HL-60 (cell line): ENCODE measurements at regions not wholly inside any gene's neighbourhood (a gene's known extent, or its start where the extent isn't known, plus 50 kb on each side); places are given as distances from the start of the nearest gene placed in this dataset.

Source experiments
- GABPA ChIP-seq: IDR thresholded peaks from 2 replicates; pipeline ENCODE4 v1.6.1; 2012; ENCODE audit warnings: low read depth
- POLR2AphosphoS5 ChIP-seq: IDR thresholded peaks from 2 replicates; pipeline ENCODE4 v1.6.1; 2012; ENCODE audit warnings: low read depth
- SPI1 ChIP-seq: IDR thresholded peaks from 2 replicates; pipeline ENCODE4 v1.6.1; 2012; ENCODE audit warnings: low read depth, mild to moderate bottlenecking, borderline replicate concordance
- TF ChIP-seq, protein P1 (sequence below): IDR thresholded peaks from one replicate; pipeline ENCODE4 v1.5.1; 2011; ENCODE audit warnings: low read length, control low read depth, inconsistent platforms; ENCODE audit not compliant: insufficient read depth
- TF ChIP-seq, protein P2 (sequence below): IDR thresholded peaks from 2 replicates; pipeline ENCODE4 v1.6.1; 2012; ENCODE audit warnings: low read depth; ENCODE audit not compliant: insufficient replicate concordance

DNA sequence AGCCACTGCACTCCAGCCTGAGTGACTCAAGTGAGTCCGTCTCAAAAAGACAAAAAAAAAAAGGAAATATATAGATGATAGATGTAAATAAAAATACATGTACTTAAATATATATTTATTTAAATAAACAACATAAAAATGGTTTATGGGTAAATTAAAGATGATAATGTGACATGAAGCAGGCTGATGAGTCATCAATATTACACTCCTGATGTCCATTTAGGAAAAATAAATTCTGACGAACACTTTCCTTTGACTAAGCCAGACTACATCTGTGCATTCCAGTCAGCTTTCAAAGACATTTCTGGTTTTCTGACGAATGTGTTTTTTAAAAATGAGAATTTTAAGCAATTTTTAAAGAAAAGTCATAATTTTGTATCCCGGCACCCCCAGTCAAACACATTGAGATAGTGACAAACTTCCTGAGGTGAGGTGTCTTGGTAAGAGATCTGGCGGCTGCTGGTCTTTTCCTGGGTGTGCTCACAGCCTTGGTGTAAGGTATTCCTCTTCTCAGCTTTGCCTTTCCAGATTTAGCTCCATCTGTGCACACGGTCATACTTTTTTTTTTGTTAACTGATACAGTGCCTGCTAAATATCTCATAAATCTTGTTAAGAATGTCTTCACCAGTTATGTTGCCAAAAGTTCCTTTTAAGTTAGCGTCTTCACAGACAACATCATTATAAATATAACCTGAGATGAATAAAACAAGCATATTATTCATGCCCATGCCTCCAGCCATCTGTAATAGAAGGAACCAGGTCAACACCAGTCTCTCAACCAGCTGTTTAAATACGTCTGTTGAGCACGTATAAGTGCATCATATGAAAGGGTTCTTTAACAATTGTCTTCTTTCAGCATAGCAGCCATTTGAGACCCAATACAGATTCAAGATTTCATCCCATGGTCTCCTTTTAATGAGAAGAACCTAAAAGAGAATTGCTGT lies 214.5 kb upstream of the PLD5 start:
- TF ChIP-seq, protein P1, sequence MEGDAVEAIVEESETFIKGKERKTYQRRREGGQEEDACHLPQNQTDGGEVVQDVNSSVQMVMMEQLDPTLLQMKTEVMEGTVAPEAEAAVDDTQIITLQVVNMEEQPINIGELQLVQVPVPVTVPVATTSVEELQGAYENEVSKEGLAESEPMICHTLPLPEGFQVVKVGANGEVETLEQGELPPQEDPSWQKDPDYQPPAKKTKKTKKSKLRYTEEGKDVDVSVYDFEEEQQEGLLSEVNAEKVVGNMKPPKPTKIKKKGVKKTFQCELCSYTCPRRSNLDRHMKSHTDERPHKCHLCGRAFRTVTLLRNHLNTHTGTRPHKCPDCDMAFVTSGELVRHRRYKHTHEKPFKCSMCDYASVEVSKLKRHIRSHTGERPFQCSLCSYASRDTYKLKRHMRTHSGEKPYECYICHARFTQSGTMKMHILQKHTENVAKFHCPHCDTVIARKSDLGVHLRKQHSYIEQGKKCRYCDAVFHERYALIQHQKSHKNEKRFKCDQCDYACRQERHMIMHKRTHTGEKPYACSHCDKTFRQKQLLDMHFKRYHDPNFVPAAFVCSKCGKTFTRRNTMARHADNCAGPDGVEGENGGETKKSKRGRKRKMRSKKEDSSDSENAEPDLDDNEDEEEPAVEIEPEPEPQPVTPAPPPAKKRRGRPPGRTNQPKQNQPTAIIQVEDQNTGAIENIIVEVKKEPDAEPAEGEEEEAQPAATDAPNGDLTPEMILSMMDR, result no peak
- TF ChIP-seq POLR2AphosphoS5, result no peak
- TF ChIP-seq, protein P2, sequence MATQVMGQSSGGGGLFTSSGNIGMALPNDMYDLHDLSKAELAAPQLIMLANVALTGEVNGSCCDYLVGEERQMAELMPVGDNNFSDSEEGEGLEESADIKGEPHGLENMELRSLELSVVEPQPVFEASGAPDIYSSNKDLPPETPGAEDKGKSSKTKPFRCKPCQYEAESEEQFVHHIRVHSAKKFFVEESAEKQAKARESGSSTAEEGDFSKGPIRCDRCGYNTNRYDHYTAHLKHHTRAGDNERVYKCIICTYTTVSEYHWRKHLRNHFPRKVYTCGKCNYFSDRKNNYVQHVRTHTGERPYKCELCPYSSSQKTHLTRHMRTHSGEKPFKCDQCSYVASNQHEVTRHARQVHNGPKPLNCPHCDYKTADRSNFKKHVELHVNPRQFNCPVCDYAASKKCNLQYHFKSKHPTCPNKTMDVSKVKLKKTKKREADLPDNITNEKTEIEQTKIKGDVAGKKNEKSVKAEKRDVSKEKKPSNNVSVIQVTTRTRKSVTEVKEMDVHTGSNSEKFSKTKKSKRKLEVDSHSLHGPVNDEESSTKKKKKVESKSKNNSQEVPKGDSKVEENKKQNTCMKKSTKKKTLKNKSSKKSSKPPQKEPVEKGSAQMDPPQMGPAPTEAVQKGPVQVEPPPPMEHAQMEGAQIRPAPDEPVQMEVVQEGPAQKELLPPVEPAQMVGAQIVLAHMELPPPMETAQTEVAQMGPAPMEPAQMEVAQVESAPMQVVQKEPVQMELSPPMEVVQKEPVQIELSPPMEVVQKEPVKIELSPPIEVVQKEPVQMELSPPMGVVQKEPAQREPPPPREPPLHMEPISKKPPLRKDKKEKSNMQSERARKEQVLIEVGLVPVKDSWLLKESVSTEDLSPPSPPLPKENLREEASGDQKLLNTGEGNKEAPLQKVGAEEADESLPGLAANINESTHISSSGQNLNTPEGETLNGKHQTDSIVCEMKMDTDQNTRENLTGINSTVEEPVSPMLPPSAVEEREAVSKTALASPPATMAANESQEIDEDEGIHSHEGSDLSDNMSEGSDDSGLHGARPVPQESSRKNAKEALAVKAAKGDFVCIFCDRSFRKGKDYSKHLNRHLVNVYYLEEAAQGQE, result no peak
- no peak for TF ChIP-seq GABPA
- no peak for TF ChIP-seq SPI1
